SKM-1 (cell line): ENCODE measurements at regions not wholly inside any gene's neighbourhood (a gene's known extent, or its start where the extent isn't known, plus 50 kb on each side); places are given as distances from the start of the nearest gene placed in this dataset.
"Not testable (repeated sequence)": the region's sequence is repeated elsewhere in the genome, so short reads cannot be mapped to it uniquely, and the experiment has no call there.

ENCODE experiments used
- DNase-seq: peaks from one replicate; lab custom pipeline; 2025; ENCODE audit not compliant: unreplicated experiment; lab: John Stamatoyannopoulos, UW

GRCh38 chr21:15274701-15275485 is 210.1 kb upstream of the NRIP1 start:
- no peak for DNase-seq

- DNase-seq: no peak
Observed at GRCh38 chr21:15275615-15276235, 210.9 kb upstream of the NRIP1 start.

GRCh38 chr21:15276243-15276642 is 211.4 kb upstream of the NRIP1 start:
- no peak for DNase-seq

GRCh38 chr21:15277466-15277865 is 212.7 kb upstream of the NRIP1 start:
- DNase-seq: no peak

- DNase-seq: no peak
Observed at GRCh38 chr21:15278279-15278678, 213.5 kb upstream of the NRIP1 start.

GRCh38 chr21:15278851-15279250 is 214.1 kb upstream of the NRIP1 start:
- DNase-seq: no peak

GRCh38 chr21:15279482-15279881 is 214.7 kb upstream of the NRIP1 start:
- no peak for DNase-seq

- no peak for DNase-seq
Observed at GRCh38 chr21:15281714-15282113, 216.9 kb upstream of the NRIP1 start.

- no peak for DNase-seq
Observed at GRCh38 chr21:15282665-15283064, 217.9 kb upstream of the NRIP1 start.

GRCh38 chr21:15283138-15283537 is 218.3 kb upstream of the NRIP1 start:
- no peak for DNase-seq

GRCh38 chr21:15283789-15284188 is 219.0 kb upstream of the NRIP1 start:
- DNase-seq: no peak

GRCh38 chr21:15285556-15285955 is 220.8 kb upstream of the NRIP1 start:
- DNase-seq: no peak

GRCh38 chr21:15289246-15289645 is 224.4 kb upstream of the NRIP1 start:
- no peak for DNase-seq

- no peak for DNase-seq
Observed at GRCh38 chr21:15289896-15290841, 225.4 kb upstream of the NRIP1 start.

GRCh38 chr21:15291621-15292266 is 226.9 kb upstream of the NRIP1 start:
- no peak for DNase-seq

GRCh38 chr21:15293240-15293639 is 228.4 kb upstream of the NRIP1 start:
- no peak for DNase-seq

- no peak for DNase-seq
Observed at GRCh38 chr21:15295875-15296274, 231.1 kb upstream of the NRIP1 start.

- DNase-seq: no peak
Observed at GRCh38 chr21:15297824-15298223, 233.0 kb upstream of the NRIP1 start.

GRCh38 chr21:15298306-15298705 is 233.5 kb upstream of the NRIP1 start:
- DNase-seq: no peak

GRCh38 chr21:15298755-15299154 is 234.0 kb upstream of the NRIP1 start:
- not testable (repeated sequence) for DNase-seq

- DNase-seq: no peak
Observed at GRCh38 chr21:15300131-15300530, 235.3 kb upstream of the NRIP1 start.
